HepG2 (cell line): ENCODE measurements at regions not wholly inside any gene's neighbourhood (a gene's known extent, or its start where the extent isn't known, plus 50 kb on each side); places are given as distances from the start of the nearest gene placed in this dataset.

Experiments
- ARHGAP35 ChIP-seq: sonication (generic); formaldehyde crosslinking; IDR thresholded peaks from 2 replicates; pipeline ENCODE4 v1.9.0; 2022; ENCODE audit warnings: mild to moderate bottlenecking, inconsistent platforms, moderate library complexity, missing genetic modification reagents, borderline replicate concordance
- ATRX ChIP-seq: sonication (generic); formaldehyde crosslinking; IDR thresholded peaks from 2 replicates; pipeline ENCODE4 v1.4.0; 2020; ENCODE audit warnings: missing genetic modification reagents, borderline replicate concordance
- CBX5 ChIP-seq: sonication (generic); formaldehyde crosslinking; IDR thresholded peaks from 2 replicates; pipeline ENCODE4 v1.4.0; 2020; ENCODE audit warnings: missing genetic modification reagents, borderline replicate concordance
- CCAR2 ChIP-seq: fragments of 200-400 bp; formaldehyde crosslinking; optimal IDR thresholded peaks from 2 replicates; pipeline ENCODE3; 2018; ENCODE audit warnings: low read depth, mild to moderate bottlenecking, low read length, moderate library complexity
- CENPX ChIP-seq: sonication (generic); formaldehyde crosslinking; IDR thresholded peaks from 2 replicates; pipeline ENCODE4 v1.9.0; 2021; ENCODE audit warnings: mild to moderate bottlenecking, missing genetic modification reagents, moderate library complexity
- EP300 ChIP-seq, 3 experiments: sonication (generic) in 1 of 3; formaldehyde crosslinking in 1 of 3; IDR thresholded peaks; 2 replicates each; pipeline versions ENCODE4 v1.5.1 to v1.6.1; 2011 to 2020; ENCODE audit warnings: low read depth in 2 of 3, low read length in 2 of 3, borderline replicate concordance in 1 of 3, improper control_type of control experiment in 1 of 3, mild to moderate bottlenecking in 1 of 3, missing genetic modification reagents in 1 of 3, moderate library complexity in 1 of 3
- GMEB1 ChIP-seq: sonication (generic); formaldehyde crosslinking; IDR thresholded peaks from 2 replicates; pipeline ENCODE4 v1.5.1; 2020; ENCODE audit warnings: missing genetic modification reagents, mild to moderate bottlenecking, borderline replicate concordance
- MAX ChIP-seq: IDR thresholded peaks from 2 replicates; pipeline ENCODE4 v1.6.1; 2012; ENCODE audit warnings: inconsistent platforms
- NFRKB ChIP-seq: fragments of 450-650 bp; IDR thresholded peaks from 2 replicates; pipeline ENCODE4 v1.6.1; 2017
- SYNCRIP ChIP-seq: fragments of 200-400 bp; formaldehyde crosslinking; IDR thresholded peaks from 2 replicates; pipeline ENCODE4 v1.6.1; 2018; ENCODE audit warnings: mild to moderate bottlenecking, low read depth, low read length; ENCODE audit not compliant: insufficient read depth
- TAF1 ChIP-seq: sonication (generic); formaldehyde crosslinking; IDR thresholded peaks from 2 replicates; pipeline ENCODE4 v1.4.0; 2020; ENCODE audit warnings: missing genetic modification reagents
- TF ChIP-seq, protein P1 (sequence below): sonication (generic); formaldehyde crosslinking; IDR thresholded peaks from 2 replicates; pipeline ENCODE4 v1.4.0; 2020; ENCODE audit warnings: missing genetic modification reagents
- TF ChIP-seq, protein P2 (sequence below): sonication (generic); formaldehyde crosslinking; IDR thresholded peaks from 2 replicates; pipeline ENCODE4 v1.4.0; 2020; ENCODE audit warnings: missing genetic modification reagents, borderline replicate concordance

DNA sequence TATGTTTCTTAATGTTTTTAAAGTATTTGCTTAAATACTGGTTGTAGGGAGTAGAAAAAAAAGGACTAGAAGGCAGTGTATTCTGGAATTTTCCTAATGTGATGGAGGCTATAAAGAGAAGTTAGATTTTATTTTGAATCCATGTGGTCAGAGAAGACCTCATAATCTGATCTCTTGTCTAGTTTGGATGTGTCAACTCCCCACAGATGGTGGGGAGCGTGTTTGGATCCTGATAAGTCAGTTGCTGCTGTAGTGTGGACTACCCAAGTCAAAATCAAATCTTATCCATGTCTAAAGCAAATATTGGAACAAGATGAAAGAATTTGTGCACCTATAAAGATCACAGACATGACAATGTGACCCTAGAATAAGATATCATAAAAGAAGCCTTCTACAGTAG is 918.0 kb downstream of the LTN1 start:
- TF ChIP-seq CENPX (CRISPR knock-in tag) (no peak), CBX5 (CRISPR knock-in tag) (no peak), NFRKB (no peak), GMEB1 (no peak), TAF1 (CRISPR knock-in tag) (no peak), MAX (no peak), ATRX (CRISPR knock-in tag) (no peak), SYNCRIP (no peak), CCAR2 (no peak), ARHGAP35 (no peak), EP300 (IDR thresholded peaks at IDR 0.05; ENCODE audit: low read depth in 2 of 2, low read length in 2 of 2) (no peak), EP300 (CRISPR knock-in tag; IDR thresholded peaks at IDR 0.05; ENCODE audit: borderline replicate concordance) (no peak)
- TF ChIP-seq, protein P1, sequence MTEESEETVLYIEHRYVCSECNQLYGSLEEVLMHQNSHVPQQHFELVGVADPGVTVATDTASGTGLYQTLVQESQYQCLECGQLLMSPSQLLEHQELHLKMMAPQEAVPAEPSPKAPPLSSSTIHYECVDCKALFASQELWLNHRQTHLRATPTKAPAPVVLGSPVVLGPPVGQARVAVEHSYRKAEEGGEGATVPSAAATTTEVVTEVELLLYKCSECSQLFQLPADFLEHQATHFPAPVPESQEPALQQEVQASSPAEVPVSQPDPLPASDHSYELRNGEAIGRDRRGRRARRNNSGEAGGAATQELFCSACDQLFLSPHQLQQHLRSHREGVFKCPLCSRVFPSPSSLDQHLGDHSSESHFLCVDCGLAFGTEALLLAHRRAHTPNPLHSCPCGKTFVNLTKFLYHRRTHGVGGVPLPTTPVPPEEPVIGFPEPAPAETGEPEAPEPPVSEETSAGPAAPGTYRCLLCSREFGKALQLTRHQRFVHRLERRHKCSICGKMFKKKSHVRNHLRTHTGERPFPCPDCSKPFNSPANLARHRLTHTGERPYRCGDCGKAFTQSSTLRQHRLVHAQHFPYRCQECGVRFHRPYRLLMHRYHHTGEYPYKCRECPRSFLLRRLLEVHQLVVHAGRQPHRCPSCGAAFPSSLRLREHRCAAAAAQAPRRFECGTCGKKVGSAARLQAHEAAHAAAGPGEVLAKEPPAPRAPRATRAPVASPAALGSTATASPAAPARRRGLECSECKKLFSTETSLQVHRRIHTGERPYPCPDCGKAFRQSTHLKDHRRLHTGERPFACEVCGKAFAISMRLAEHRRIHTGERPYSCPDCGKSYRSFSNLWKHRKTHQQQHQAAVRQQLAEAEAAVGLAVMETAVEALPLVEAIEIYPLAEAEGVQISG = no peak
- TF ChIP-seq, protein P2, sequence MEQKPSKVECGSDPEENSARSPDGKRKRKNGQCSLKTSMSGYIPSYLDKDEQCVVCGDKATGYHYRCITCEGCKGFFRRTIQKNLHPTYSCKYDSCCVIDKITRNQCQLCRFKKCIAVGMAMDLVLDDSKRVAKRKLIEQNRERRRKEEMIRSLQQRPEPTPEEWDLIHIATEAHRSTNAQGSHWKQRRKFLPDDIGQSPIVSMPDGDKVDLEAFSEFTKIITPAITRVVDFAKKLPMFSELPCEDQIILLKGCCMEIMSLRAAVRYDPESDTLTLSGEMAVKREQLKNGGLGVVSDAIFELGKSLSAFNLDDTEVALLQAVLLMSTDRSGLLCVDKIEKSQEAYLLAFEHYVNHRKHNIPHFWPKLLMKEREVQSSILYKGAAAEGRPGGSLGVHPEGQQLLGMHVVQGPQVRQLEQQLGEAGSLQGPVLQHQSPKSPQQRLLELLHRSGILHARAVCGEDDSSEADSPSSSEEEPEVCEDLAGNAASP (CRISPR knock-in tag) = no peak
